ENCODE measurements at regions not wholly inside any gene's neighbourhood (a gene's known extent, or its start where the extent isn't known, plus 50 kb on each side); places are given as distances from the start of the nearest gene placed in this dataset.

- TF ChIP-seq CTCF (IDR thresholded peaks at IDR 0.05), result no peak
- H3K27ac ChIP-seq, result no peak overlapping the region
- DNase-seq (ENCODE audit: low spot score), result no peak
- no peak overlapping the region for H3K4me3 ChIP-seq
Observed at GRCh38 chr18:29226213-29226612, 1049.3 kb upstream of the CDH2 start.

GRCh38 chr18:29225351-29225750, 1048.4 kb upstream of the CDH2 start:
- TF ChIP-seq CTCF (IDR thresholded peaks at IDR 0.05), result no peak
- DNase-seq (ENCODE audit: low spot score), result no peak
- Histone ChIP-seq H3K4me3 (no peak overlapping the region), H3K27ac (no peak overlapping the region)

GRCh38 chr18:29218091-29218490, 1041.2 kb upstream of the CDH2 start:
- Histone ChIP-seq H3K27ac (no peak overlapping the region), H3K4me3 (no peak overlapping the region)
- no peak for TF ChIP-seq CTCF (IDR thresholded peaks at IDR 0.05)
- no peak for DNase-seq (ENCODE audit: low spot score)

- no peak for TF ChIP-seq CTCF (IDR thresholded peaks at IDR 0.05)
- Histone ChIP-seq H3K4me3 (no peak overlapping the region), H3K27ac (no peak overlapping the region)
- DNase-seq (ENCODE audit: low spot score), result no peak
Observed at GRCh38 chr18:29217124-29217915, 1040.4 kb upstream of the CDH2 start.

- no peak for TF ChIP-seq CTCF (IDR thresholded peaks at IDR 0.05)
- DNase-seq (ENCODE audit: low spot score), result no peak
- H3K4me3 ChIP-seq, result no peak overlapping the region
- H3K27ac ChIP-seq, result no peak overlapping the region
Observed at GRCh38 chr18:29198834-29199233, 1021.9 kb upstream of the CDH2 start.

- no peak for TF ChIP-seq CTCF (IDR thresholded peaks at IDR 0.05)
- no peak for DNase-seq (ENCODE audit: low spot score)
- H3K4me3 ChIP-seq, result no peak overlapping the region
- H3K27ac ChIP-seq, result no peak overlapping the region
Observed at GRCh38 chr18:29196307-29196706, 1019.4 kb upstream of the CDH2 start.

GRCh38 chr18:29191263-29191662, 1014.3 kb upstream of the CDH2 start:
- no peak overlapping the region for H3K4me3 ChIP-seq
- DNase-seq (ENCODE audit: low spot score), result no peak
- H3K27ac ChIP-seq, result no peak overlapping the region
- TF ChIP-seq CTCF (IDR thresholded peaks at IDR 0.05), result no peak
